ENCODE measurements at regions not wholly inside any gene's neighbourhood (a gene's known extent, or its start where the extent isn't known, plus 50 kb on each side); places are given as distances from the start of the nearest gene placed in this dataset.
"Not testable (repeated sequence)": the region's sequence is repeated elsewhere in the genome, so short reads cannot be mapped to it uniquely, and the experiment has no call there.

DNA sequence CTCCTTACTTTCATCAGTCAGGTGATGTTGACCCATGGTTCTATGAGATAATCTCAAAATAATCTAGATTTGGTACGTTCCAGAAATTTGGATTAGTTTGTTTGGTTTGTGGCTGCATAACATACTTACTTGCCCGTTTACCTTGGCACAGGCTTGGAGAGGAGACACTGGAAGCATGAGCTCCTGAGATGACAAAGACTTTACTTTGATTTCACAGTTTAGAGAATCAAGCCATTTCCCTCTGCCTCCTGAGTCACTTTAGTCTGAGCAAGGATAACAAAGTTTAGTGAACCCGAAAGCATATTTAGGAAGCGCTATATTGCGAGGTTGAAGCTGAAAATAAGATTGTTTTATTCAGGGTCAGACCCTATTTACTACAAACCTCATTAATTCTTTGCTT lies 643.4 kb downstream of the QKI start:
- DNase-seq (ENCODE audit: extremely low spot score, unreplicated experiment) = no peak
- H3K36me3 Mint-ChIP-seq (ENCODE audit: unreplicated experiment) = no peaks in the 10 kb centered on the region
- H3K27me3 Mint-ChIP-seq (ENCODE audit: unreplicated experiment) = no peaks in the 10 kb centered on the region
- TF ChIP-seq, protein P1, sequence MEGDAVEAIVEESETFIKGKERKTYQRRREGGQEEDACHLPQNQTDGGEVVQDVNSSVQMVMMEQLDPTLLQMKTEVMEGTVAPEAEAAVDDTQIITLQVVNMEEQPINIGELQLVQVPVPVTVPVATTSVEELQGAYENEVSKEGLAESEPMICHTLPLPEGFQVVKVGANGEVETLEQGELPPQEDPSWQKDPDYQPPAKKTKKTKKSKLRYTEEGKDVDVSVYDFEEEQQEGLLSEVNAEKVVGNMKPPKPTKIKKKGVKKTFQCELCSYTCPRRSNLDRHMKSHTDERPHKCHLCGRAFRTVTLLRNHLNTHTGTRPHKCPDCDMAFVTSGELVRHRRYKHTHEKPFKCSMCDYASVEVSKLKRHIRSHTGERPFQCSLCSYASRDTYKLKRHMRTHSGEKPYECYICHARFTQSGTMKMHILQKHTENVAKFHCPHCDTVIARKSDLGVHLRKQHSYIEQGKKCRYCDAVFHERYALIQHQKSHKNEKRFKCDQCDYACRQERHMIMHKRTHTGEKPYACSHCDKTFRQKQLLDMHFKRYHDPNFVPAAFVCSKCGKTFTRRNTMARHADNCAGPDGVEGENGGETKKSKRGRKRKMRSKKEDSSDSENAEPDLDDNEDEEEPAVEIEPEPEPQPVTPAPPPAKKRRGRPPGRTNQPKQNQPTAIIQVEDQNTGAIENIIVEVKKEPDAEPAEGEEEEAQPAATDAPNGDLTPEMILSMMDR (IDR thresholded peaks at IDR 0.05) = no peak
- no peak overlapping the region for H3K27ac Mint-ChIP-seq (ENCODE audit: unreplicated experiment)
- H3K9me3 Mint-ChIP-seq (ENCODE audit: unreplicated experiment) = no peaks in the 10 kb centered on the region
- H3K4me3 Mint-ChIP-seq (ENCODE audit: unreplicated experiment) = no peak overlapping the region
- H3K4me1 Mint-ChIP-seq (ENCODE audit: unreplicated experiment) = no peaks in the 10 kb centered on the region

DNA sequence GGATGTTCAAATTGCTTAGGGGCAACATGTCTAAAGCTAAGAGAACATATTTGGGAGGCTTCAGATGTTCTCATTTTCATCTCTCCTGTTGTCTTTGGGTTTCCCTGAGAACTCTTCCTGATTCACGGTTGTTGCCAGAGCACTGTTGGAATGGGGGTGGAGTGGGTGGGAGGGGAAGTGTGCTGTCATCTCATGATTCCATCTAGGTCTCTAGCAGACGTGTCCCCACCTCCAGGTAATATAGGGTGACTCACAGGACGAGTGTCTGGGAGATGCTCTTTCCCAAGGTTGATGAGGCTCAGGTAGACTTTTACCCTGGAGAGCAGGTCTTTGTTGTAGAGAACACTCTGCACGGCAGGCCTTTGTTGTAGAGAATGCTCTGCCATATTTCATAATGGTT lies 636.9 kb downstream of the QKI start:
- H3K4me1 Mint-ChIP-seq (ENCODE audit: unreplicated experiment) = no peaks in the 10 kb centered on the region
- no peak for DNase-seq (ENCODE audit: extremely low spot score, unreplicated experiment)
- no peak overlapping the region for H3K27ac Mint-ChIP-seq (ENCODE audit: unreplicated experiment)
- TF ChIP-seq, protein P1 (IDR thresholded peaks at IDR 0.05) = no peak
- H3K9me3 Mint-ChIP-seq (ENCODE audit: unreplicated experiment) = no peaks in the 10 kb centered on the region
- no peak overlapping the region for H3K4me3 Mint-ChIP-seq (ENCODE audit: unreplicated experiment)
- peaks cover 2% of the 10 kb centered on the region for H3K27me3 Mint-ChIP-seq (ENCODE audit: unreplicated experiment)
- no peaks in the 10 kb centered on the region for H3K36me3 Mint-ChIP-seq (ENCODE audit: unreplicated experiment)

DNA sequence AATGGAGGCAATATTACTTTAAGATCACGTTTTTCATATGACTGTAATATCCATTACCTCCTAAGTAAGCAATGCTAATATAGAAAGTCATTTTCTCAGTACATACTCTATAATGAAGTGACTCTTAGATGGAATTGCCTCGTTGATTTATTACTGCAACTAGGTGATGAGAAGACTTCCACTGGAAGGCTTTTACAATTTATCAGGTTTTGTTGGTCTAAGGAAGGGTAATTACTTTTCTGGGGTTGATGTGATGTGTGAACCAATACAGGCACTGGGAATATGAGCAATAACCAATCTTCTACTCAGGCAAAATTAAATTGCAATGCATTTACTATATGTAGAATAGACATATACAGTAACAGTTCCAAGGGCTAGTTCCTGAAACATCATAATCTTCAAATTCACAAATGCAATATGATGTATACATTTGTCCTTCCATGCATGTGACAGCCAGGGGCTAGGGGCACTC lies 635.0 kb downstream of the QKI start:
- H3K4me3 Mint-ChIP-seq (ENCODE audit: unreplicated experiment) = no peak overlapping the region
- H3K27me3 Mint-ChIP-seq (ENCODE audit: unreplicated experiment) = peaks cover 2% of the 10 kb centered on the region
- H3K36me3 Mint-ChIP-seq (ENCODE audit: unreplicated experiment) = no peaks in the 10 kb centered on the region
- no peaks in the 10 kb centered on the region for H3K9me3 Mint-ChIP-seq (ENCODE audit: unreplicated experiment)
- TF ChIP-seq, protein P1 (IDR thresholded peaks at IDR 0.05) = no peak
- no peak for DNase-seq (ENCODE audit: extremely low spot score, unreplicated experiment)
- no peak overlapping the region for H3K27ac Mint-ChIP-seq (ENCODE audit: unreplicated experiment)
- H3K4me1 Mint-ChIP-seq (ENCODE audit: unreplicated experiment) = no peaks in the 10 kb centered on the region

DNA sequence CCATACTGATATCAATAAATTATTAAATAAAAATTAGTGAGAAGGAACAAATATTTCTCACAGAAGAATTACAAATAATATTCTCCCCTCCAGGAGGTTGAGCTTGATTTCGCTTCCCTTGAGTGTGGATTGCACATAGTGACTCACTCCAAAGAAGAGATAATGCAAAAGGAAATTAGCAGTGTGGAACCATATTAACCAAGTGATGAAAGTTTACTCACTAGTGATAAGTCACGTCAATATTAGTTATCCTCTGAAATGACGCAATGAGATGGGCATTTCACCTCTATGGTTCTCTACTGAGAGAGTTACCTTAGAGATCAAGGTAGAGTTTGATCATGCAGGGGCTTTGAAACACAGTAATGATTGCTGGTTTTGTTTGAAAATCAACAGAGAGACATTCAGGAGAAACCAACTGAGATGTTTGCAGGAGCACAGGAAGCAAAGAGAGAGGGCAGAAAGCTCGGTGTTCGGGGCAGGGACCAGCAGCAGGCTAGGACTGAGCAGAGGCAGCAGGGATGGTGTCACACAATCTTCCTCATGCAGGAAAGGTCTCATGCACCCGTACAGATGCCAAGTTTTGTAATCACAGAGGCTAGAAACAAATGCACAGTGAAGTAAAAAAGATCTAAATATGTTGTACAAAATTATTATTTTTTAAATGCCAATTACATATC lies 634.5 kb downstream of the QKI start:
- H3K4me3 Mint-ChIP-seq (ENCODE audit: unreplicated experiment) = no peak overlapping the region
- no peak overlapping the region for H3K27ac Mint-ChIP-seq (ENCODE audit: unreplicated experiment)
- TF ChIP-seq, protein P1 (IDR thresholded peaks at IDR 0.05) = no peak
- no peaks in the 10 kb centered on the region for H3K36me3 Mint-ChIP-seq (ENCODE audit: unreplicated experiment)
- H3K9me3 Mint-ChIP-seq (ENCODE audit: unreplicated experiment) = no peaks in the 10 kb centered on the region
- H3K4me1 Mint-ChIP-seq (ENCODE audit: unreplicated experiment) = no peaks in the 10 kb centered on the region
- no peak for DNase-seq (ENCODE audit: extremely low spot score, unreplicated experiment)
- peaks cover 2% of the 10 kb centered on the region for H3K27me3 Mint-ChIP-seq (ENCODE audit: unreplicated experiment)

DNA sequence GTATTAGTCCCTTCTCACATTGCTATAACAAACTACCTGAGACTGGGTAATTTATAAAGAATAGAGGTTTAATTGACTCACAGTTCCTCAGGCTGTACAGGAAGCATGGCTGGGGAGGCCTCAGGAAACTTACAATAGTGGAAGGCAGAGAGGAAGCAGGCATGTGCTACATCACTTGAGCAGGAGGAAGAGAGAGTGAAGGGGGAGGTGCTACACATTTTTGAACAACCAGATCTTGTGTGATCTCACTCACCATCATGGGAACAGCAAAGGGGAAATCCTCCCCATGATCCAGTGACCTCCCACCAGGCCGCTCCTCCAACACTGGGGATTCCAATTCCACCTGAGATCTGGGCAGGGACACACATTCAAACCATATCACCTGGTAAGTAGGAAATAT lies 630.6 kb downstream of the QKI start:
- H3K9me3 Mint-ChIP-seq (ENCODE audit: unreplicated experiment) = peaks cover 8% of the 10 kb centered on the region
- no peak overlapping the region for H3K27ac Mint-ChIP-seq (ENCODE audit: unreplicated experiment)
- TF ChIP-seq, protein P1 (IDR thresholded peaks at IDR 0.05) = no peak
- no peak for DNase-seq (ENCODE audit: extremely low spot score, unreplicated experiment)
- H3K4me1 Mint-ChIP-seq (ENCODE audit: unreplicated experiment) = no peaks in the 10 kb centered on the region
- no peaks in the 10 kb centered on the region for H3K36me3 Mint-ChIP-seq (ENCODE audit: unreplicated experiment)
- H3K4me3 Mint-ChIP-seq (ENCODE audit: unreplicated experiment) = no peak overlapping the region
- no peaks in the 10 kb centered on the region for H3K27me3 Mint-ChIP-seq (ENCODE audit: unreplicated experiment)

DNA sequence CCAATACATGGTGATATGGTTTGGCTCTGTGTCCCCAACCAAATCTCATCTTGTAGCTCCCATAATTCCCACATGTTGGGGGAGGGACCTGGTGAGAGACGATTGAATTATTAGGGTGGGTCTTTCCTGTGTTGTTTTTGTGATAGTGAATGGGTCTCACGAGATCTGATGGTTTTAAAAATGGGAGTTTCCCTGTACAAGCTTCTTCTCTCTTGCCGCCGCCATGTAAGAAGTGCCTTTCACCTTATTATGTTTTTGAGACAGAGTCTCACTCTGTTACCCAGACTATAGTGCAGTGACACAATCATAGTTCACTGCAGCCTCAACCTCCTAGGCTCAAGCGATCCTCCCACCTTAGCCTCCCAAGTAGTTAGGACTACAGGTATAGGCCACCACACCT lies 629.1 kb downstream of the QKI start:
- H3K27ac Mint-ChIP-seq (ENCODE audit: unreplicated experiment); H3K4me3 Mint-ChIP-seq (ENCODE audit: unreplicated experiment); H3K4me1 Mint-ChIP-seq (ENCODE audit: unreplicated experiment); H3K36me3 Mint-ChIP-seq (ENCODE audit: unreplicated experiment); H3K27me3 Mint-ChIP-seq (ENCODE audit: unreplicated experiment); H3K9me3 Mint-ChIP-seq (ENCODE audit: unreplicated experiment); DNase-seq (ENCODE audit: extremely low spot score, unreplicated experiment): not testable (repeated sequence)
